ENCODE measurements at regions not wholly inside any gene's neighbourhood (a gene's known extent, or its start where the extent isn't known, plus 50 kb on each side); places are given as distances from the start of the nearest gene placed in this dataset.

DNA sequence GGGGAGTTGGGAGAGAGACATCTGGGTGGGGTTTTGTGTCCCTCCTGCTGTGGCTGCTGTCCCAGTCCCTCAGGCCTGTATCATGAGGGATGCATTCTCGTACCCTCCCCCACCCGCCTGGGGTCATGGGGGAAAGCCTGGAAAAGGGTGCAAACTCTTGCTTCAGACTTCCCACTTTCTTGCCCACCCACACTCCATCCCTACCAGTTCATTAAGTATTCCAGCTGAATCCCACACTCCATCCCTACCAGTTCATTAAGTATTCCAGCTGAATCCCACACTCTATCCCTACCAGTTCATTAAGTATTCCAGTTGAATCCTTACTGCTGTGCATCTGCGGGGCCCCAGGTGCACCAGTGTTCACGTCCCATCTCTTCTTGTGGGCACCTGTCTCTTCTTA is 116.3 kb downstream of the ACAA2 start:
- Histone ChIP-seq H3K4me1 (ENCODE audit: insufficient read depth, low read length) (0 out of 2 replicates have a peak, but pooled peaks cover 2% of the 10 kb centered on the region), H2AFZ (ENCODE audit: low read length) (no peak overlapping the region), H2BK20ac (ENCODE audit: low read depth, low read length, poor library complexity, severe bottlenecking) (no peak overlapping the region), H3K56ac (ENCODE audit: insufficient read length, low read depth, low read length) (no peak overlapping the region), H3K14ac (ENCODE audit: insufficient read depth, low read length) (no peak overlapping the region), H2BK12ac (ENCODE audit: insufficient read length, low read depth, low read length) (no peak overlapping the region), H2BK5ac (ENCODE audit: insufficient read length, low read length) (no peak overlapping the region), H4K5ac (ENCODE audit: insufficient read length, low read depth, low read length) (no peak overlapping the region), H2AK5ac (ENCODE audit: insufficient read length, low read length) (no peak overlapping the region), H3K27me3 (ENCODE audit: insufficient read depth, low read length) (no peaks in the 10 kb centered on the region), H2BK15ac (ENCODE audit: low read depth, low read length) (no peak overlapping the region), H3K18ac (ENCODE audit: insufficient read length, low read depth, low read length) (no peak overlapping the region), H3K9me3 (ENCODE audit: control insufficient read depth, low read depth, low read length) (no peaks in the 10 kb centered on the region), H3K79me1 (ENCODE audit: insufficient read depth, low read depth, low read length, poor library complexity, severe bottlenecking) (no peaks in the 10 kb centered on the region), H2BK120ac (ENCODE audit: low read depth, low read length, poor library complexity, severe bottlenecking) (no peak overlapping the region), H3K9ac (ENCODE audit: extremely low read depth, insufficient read length, low read length) (no peak overlapping the region), H3K23me2 (ENCODE audit: insufficient read length, low read depth, low read length, poor library complexity, severe bottlenecking) (no peaks in the 10 kb centered on the region), H4K91ac (ENCODE audit: insufficient read length, low read depth, low read length) (no peak overlapping the region), H3K4ac (ENCODE audit: low read depth, low read length) (no peak overlapping the region), H3K23ac (ENCODE audit: insufficient read length, low read depth, low read length) (no peak overlapping the region), H4K8ac (replicated peaks; ENCODE audit: insufficient read length, low read depth, low read length) (no peak overlapping the region), H3K4me2 (ENCODE audit: insufficient read depth, insufficient read length, low read length) (no peak overlapping the region), H4K20me1 (ENCODE audit: control insufficient read depth, insufficient read depth, insufficient read length) (no peaks in the 10 kb centered on the region), H3K27ac (ENCODE audit: insufficient read length, low read depth, low read length) (no peak overlapping the region), H3K79me2 (ENCODE audit: insufficient read depth, low read length) (no peaks in the 10 kb centered on the region), H3T11ph (ENCODE audit: low read length) (no peak overlapping the region)
- TF ChIP-seq, protein P1, sequence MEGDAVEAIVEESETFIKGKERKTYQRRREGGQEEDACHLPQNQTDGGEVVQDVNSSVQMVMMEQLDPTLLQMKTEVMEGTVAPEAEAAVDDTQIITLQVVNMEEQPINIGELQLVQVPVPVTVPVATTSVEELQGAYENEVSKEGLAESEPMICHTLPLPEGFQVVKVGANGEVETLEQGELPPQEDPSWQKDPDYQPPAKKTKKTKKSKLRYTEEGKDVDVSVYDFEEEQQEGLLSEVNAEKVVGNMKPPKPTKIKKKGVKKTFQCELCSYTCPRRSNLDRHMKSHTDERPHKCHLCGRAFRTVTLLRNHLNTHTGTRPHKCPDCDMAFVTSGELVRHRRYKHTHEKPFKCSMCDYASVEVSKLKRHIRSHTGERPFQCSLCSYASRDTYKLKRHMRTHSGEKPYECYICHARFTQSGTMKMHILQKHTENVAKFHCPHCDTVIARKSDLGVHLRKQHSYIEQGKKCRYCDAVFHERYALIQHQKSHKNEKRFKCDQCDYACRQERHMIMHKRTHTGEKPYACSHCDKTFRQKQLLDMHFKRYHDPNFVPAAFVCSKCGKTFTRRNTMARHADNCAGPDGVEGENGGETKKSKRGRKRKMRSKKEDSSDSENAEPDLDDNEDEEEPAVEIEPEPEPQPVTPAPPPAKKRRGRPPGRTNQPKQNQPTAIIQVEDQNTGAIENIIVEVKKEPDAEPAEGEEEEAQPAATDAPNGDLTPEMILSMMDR (conservative IDR thresholded peaks at IDR 0.05) = no peak
- Mint-ChIP-seq H3K4me3 (no peak overlapping the region), H3K9me3 (no peaks in the 10 kb centered on the region), H3K36me3 (ENCODE audit: insufficient read depth in 1 of 3, low read depth in 3 of 3) (no peaks in the 10 kb centered on the region; a peak in 1 of 7 replicates), H3K27me3 (ENCODE audit: low read depth) (peaks cover 4% of the 10 kb centered on the region; the same call in 1 of the 2 replicates), H3K27ac (0 out of 7 replicates have a peak overlapping the region, but pooled peaks of 1 of the 3 experiments have one; percentile 33), H3K4me1 (peaks cover 26 to 32% of the 10 kb centered on the region in 2 experiments)
- no peak for DNase-seq
- WGBS (ENCODE audit: extremely low coverage, insufficient read length, low lambda C conversion rate) = no CpG with 5 or more reads among the region's 4 CpGs
